NK-92 (cell line): ENCODE measurements at regions not wholly inside any gene's neighbourhood (a gene's known extent, or its start where the extent isn't known, plus 50 kb on each side); places are given as distances from the start of the nearest gene placed in this dataset.

Source experiments
- DNase-seq: peaks from one replicate; lab custom pipeline; 2025; ENCODE audit not compliant: unreplicated experiment; lab: John Stamatoyannopoulos, UW

DNA sequence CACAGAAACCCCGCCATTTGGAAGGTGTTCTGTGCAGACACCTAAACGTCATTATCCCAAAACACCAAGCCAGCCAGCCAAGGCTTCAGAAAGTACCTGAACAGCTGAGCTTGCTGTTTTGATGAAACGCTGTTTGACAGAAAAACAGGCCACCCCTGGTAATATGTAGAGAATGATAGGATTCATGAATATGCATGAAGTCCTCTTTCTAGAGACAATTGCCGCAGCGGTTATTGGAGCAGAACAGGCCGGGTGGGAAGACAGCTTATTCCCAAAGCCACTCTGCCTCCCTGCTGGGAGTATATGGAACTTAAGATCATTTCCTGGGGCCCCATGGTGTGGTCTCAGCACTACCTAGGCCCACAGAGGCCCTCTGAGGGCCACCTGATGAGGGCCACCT is 229.5 kb downstream of the UQCRFS1 start:
- DNase-seq, result no peak

DNA sequence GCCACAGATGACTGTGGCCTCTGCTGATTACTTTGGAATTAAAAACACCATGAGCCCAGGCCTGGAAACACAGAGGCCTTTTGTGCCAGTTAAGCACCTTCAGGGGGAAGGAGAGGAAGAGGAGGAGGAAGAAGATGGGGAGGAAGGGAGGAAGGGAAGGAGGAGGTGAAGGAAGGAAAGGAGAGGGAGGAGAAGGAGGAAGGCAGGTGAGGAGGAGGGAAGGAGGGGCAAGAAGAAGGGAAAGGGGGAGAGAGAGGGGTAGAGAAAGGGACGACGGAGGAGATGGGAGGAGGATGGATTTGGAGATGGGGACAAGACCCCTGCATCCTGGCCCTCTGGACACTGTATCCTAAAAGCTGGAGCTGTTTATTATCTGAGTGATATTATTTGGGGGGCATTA is 231.0 kb downstream of the UQCRFS1 start:
- DNase-seq, result no peak

DNA sequence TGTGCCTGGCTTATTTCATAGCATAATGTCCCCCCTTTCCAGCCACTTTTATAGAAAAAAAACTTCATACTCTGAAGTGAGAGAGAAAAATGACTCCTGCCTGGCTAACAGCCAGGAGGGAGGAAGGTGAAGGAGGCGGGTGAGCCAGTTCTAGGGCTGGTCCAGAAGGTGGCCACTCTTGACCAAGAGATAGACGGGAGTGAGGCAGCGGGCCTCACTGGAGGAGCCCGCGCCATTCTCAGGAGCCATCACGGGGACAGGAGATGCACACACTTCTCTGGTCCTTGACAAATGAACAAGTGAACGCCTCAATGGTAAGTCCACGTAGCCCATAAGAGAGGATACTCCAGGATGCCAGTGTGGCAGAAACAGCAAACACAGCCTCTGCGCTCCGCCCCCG is 231.4 kb downstream of the UQCRFS1 start:
- DNase-seq, result no peak

DNA sequence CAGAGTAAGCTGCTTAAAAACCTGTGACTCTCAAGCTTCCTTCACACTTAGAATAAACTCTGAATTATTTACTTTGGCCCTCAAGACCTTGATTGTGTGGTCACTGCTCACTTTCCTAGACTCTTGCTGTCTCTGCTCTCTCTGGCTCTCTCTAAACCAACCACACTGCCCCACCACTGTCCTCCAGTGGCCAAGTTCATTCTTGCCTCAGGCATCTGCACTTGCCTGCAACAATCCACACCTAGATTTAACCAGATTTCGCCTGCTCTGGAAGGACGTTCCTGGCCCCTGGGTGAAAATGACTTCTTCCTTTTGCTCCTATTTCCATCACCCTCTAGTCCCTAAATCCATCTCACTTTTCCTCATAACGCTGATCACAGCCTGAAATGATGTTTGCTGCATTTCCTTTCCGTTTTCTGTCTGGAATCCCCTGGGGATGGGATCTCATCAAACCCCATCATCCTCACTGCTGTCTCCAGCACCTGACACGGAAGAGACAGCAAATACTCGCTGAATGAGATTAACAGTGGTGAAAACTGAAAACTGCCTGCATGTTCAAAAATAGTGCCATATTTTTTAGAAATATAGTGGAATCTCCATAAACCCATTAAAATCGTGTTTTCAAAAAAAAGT is 232.6 kb downstream of the UQCRFS1 start:
- no peak for DNase-seq

DNA sequence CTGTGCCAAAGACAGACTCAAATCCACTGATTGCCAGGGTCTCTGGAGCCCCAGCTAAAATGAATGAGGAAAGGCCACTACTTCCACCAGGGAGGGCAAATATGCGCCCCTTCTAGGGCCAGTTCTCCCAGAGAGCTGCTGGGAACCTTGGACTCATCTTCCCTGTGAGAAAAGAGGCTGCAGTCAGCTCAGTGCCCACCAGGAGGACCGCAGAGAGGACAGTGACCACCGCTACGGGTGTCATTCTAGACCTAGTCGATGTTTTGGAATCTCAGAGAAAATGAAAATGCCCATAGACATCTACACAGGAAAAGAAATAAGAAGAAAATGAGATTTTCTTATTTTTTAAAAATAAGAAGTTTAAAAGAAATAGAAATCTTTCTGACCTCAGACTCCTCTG is 235.1 kb downstream of the UQCRFS1 start:
- DNase-seq, result no peak

DNA sequence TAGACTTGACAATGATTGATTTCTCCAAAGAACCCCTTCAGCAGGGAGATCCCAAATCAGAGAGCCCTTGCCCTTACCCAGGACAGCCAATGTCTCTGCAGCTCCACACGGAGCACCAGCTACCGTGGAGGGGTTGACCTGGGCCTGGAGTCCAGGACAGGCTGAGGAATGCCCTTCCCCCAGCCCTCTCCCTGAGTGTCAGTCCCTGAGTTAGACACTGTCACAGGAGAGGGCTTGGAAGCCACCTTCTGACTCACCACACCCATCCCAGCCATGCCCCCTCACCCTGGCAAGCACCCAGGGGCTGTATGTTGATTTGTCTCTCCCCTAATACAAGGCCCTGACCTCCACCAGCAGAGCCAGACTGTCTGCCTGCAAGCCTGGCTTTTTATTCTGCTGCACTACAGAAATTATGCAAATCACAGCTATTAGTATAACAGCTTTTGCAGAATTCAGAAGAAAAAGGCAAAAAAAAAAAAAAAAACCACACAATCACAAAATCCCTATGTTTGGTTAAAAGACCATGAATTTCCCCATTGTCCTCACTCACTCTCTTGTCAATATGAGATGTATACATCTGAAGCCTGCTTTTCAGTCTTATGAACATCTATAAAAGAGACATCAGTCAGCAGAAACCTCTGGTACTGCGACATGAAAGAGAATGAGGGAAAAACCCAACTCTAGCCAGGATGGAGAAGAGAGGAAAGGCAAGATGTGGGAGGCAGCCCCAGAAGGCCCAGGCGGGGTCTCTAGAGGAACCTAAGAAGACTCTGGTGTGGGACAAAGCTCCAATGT is 240.7 kb downstream of the UQCRFS1 start:
- DNase-seq, result no peak

DNA sequence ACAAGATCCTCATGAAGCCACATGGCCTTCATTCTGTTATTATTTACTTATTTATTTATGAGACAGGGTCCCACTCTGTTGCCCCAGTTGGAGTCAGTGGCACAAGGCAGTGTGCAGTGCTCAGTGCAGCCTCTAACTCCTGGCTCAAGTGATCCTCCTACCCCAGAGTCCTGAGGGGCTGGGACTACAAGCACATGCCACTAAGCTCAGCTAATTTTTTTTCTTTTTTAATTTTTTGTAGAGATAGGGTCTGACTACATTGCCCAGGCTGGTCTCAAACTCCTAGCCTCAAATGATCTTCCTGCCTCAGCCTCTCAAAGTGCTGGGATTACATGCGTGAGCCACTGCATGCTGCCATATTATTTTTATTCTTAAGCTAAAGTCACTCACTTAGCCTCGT is 241.4 kb downstream of the UQCRFS1 start:
- no peak for DNase-seq

DNA sequence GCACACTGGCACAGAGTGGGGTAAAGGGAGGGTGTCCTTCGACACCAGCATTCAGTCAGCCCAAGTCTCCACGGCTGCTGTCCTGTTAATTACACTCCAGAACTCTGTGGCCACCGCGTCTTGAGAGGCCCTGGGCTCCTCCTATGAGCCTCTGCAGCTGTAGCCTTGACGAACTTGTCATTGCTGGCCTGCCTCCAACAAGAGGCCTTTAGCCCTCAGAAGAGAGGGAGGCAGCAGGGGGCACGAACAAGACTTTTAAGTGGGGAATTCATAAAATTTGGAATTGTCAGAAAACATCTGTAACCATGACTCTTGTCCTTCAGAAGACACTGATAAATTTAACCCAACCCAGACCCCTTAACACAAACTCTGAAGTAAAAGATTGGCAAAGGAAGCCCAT is 241.9 kb downstream of the UQCRFS1 start:
- DNase-seq, result no peak

DNA sequence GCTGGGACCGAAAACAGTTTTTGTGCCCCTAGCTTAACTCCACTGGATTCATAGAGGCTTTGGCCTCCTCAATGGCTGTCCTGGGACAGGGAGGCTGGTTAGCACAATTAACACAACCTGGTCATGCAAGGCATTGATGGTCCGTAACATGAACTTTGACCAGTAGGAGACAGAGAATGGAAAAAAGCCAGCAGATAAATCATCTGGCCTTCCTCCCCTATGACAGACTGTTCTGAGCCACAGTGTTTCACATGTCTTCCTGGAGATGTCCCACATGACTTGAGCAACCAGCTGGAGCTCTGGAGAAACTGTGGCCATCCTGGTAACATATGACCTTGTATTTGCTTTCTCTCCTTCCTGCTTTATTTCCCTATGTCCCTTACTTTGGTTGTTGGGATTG is 244.2 kb downstream of the UQCRFS1 start:
- DNase-seq, result no peak

DNA sequence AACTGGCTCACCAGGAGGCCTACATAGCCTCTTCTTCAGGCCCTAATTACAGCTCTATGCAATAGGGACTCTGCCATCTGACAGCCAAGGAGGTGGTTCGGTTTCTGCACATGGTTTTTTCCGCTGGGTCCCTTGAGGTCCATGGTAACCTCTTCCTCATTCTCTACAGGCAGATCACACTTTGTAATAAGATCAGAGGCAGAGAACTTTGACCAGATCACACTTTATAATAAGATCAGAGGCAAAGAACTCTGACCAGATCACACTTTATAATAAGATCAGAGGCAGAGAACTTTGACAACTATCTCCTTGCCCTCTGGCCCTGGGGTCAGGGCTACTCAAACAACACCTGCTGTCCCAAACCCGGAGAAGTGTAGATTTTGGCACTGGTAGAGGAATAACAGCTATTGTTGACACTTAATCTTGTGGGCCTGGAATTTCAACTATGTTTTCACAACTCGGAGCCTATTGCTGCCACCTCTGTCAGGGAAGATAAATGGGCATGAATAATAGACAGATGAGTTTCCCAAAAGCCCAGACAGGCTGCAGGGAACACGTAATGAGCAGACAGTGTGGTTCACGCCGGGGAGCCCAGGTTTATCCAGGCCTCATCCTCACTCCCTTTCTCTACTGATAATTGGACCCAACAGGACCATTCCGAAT is 246.1 kb downstream of the UQCRFS1 start:
- DNase-seq, result no peak

DNA sequence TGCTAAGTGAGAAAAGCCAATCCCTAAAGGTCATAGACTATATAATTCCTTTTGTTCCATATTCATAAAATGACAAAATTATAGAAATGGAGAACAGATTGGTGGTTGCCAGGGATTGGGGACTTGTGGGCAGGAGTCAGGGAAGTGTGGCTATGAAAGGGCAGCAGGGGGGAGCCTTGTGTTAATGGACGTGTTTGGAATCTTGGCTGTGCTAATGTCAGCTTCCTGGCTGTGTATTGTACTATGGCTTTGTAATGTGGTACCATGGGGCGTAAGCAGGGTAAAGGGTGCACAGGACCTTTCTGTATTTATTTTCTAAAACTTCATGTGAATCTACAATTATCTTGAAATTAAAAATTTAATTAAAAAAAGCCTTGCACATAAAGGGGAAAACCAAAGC is 248.5 kb downstream of the UQCRFS1 start:
- DNase-seq, result no peak

DNA sequence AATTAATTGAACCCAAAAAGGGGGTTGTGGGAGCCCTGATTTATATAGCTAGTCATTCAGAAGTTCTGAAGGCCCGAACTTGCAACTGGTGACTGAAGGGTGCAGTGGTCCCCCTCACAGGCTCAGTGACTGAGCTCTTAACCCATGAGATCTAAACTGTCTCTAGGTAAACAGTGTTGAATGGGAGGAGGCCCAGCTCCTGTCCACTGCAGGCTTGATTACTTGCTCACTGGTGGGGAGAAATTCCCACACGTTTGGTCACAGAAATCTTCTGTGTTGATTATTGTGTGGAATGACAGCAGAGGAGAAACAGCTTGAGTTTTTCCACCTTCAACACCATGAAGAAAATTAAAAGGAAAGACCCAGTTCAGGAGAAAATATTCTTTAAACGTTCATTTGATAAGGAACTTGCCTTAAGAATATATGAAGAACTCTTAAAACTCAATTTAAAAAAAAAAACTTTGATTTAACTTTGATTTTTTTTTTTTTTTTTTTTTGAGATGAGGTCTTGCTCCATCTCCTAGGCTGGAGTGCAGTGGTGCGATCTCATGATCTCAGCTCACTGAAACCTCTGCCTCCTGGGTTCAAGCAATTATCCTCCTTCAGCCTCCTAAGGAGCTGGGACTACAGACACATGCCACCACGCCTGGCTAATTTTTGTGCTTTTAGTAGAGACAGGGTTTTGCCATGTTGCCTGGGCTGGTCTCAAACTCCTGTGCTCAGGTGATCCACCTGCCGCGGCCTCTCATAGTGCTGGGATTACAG is 249.3 kb downstream of the UQCRFS1 start:
- DNase-seq, result no peak

DNA sequence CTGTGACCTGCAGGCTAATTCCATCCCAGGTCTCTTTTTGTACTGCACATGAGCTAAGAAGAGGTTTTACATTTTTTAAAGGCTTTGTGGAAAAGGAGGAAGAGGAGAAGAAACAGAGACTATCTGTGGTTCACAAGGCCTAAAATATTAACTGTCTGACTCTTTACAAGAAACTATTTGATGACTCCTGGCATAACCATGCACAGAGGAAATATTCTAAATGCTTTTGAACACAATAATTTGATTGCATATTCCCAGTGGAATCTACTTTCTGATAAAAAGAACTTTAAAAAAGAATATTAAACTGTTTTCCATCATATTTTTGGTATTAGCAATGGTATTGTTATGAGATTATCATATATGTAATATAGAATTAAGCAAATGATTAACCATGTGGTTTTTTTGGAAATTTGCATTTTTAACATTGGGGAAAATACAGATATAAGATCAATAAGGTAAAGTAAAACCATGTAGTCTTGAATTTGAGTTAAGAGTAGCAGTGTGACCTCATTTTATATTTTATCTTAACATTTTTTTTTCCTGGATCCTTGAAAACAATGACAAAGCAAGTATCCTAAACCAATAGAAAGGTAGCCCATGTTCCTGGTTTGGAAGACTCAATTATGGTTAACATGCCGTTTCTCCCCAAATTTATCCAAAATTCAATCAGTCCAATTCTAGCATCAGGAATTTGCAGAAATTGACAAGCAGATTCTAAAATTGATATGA is 251.0 kb downstream of the UQCRFS1 start:
- DNase-seq, result no peak

DNA sequence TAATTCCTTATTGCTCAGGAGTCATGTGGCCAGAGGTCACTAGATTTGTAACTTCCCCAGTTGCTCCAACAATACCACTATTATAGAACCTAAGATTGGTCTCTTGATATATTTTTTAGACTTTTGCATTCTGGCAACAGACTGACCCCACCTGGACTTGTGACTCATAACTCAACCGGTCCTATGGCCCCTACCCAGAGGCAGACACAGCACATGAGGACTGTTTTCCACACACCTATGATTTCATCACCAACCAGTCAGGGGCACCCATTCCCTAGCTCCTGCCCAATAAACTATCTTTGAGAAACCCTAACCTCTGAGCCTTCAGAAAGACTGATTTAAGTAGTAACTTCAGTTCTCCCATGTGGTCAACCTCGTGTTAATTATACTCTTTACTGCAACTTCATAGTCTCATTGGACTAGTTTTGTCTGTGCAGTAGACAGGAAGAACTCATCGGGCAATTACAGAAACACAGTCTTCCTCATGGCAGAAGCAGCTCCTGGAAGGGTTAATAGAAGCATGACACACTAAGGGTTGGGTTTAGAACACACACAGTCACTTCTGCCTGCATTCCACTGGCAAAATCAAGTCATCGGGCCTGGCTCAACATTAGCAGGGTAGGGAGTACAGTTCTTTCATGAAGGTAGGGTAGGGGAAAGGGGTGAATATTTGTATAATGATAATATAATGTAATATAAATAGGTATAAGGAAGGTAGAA is 251.8 kb downstream of the UQCRFS1 start:
- no peak for DNase-seq

DNA sequence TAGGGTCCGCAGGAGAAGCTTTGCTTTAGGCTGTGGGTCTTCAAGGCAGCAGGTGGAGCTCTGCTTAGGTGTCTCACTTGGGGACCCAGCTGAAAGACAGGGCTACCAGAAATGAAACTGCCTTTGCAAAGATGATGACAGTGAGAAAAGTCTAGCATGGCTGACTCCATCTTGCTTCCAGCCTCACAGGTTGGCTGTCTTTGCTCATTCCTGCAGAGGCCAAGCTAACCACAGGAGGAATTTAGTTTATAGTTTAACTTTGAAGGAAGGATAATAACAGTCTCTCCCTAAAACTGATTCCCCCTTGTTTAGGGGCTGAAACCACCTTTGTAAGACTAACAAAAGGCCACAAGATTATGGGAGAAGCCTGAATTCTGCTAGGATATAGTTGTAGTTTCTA is 252.4 kb downstream of the UQCRFS1 start:
- DNase-seq, result no peak

DNA sequence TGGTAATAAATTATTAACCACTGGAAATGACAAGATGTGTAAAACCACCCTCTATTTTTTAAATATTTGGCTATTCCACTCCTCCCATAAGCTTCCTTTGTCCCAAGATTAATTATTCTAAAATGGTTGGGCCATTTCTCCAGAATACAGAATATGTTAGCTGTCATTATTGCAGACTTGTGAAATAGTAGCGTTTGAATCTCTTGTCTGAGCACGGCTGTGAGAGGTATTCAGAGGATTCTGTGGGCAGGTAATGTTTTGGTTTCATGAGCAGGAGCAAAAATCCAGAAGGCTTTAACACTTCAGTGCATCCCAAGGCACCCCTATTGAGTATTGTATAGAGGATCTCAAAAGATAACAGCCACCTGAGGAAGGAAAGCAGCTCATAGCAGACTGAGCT is 256.0 kb downstream of the UQCRFS1 start:
- DNase-seq, result no peak

DNA sequence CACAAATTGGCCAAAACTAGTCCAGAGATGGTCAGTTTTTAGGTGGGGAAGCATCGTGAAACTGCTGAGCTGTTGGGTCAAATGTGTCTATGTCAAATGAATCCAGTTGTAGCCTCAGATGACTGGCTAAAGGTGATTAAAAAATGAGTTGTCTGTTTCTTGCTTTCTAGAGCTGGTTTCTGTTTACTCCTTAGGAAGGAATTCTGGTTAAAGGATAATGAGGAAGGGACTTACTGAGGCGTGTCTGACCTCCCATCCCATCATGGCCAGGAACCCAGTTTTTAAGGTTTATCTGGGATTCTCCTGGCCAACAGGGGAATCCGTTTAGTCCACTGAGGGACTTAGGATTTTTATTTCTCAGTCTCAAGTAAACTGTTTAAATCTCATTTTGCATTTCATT is 256.5 kb downstream of the UQCRFS1 start:
- DNase-seq, result no peak

DNA sequence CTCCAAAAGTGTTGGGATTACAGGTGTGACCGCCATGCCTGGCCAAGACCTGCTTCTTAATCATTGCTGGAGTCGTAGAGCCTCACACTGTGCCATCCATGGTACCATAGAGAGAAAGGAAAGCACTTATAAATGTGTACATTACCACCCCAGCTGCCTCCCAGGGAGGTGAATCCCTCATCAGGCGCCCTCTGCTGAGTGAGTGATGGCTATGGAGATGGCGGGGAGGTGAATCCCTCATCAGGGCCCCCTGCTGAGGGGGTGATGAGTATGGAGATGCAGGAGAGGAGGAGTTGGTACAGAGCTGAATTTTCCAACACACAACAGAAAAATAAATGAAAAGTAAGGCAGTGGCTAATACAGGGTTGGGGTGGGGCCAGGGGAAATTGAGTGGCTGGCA is 263.4 kb downstream of the UQCRFS1 start:
- DNase-seq, result no peak

DNA sequence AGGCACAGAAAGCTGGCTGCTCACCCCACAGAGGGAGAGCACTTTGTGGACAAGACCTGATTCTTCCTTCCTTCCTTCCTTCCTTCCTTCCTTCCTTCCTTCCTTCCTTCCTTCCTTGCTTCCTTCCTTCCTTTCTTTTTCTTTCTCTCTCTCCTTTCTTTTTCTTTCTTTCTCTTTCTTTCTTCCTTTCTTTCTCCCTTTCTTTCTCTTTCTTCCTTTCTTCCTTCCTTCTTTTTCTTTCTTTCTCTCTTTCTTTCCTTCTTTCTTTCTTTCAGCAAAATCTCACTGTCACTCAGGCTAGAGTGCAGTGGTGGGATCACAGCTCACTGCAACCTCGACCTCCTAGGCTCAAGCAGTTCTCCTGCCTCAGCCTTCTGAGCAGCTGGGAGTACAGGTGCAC is 263.9 kb downstream of the UQCRFS1 start:
- DNase-seq, result no peak

DNA sequence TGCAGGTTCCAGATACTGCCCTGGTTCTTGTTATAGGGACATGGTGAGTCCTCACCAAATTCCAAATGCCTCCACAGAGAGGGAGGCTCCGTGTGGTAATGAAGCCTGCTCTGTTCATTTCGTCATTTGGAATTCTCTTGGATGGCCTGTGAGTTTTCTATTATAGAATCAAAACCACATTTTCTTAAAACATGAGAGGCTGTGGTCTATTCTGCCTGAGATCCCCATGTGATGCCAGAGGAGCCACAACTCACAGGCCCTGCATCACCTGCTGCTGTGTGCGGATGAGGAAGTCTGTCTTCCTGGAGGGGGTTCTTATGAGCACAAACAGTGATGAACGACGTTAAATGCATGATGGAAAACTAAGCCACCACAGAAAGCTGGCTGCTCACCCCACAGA is 264.4 kb downstream of the UQCRFS1 start:
- DNase-seq, result no peak
